GM19468 (cell line): ENCODE measurements at regions not wholly inside any gene's neighbourhood (a gene's known extent, or its start where the extent isn't known, plus 50 kb on each side); places are given as distances from the start of the nearest gene placed in this dataset.
"Not testable (repeated sequence)": the region's sequence is repeated elsewhere in the genome, so short reads cannot be mapped to it uniquely, and the experiment has no call there.

Experiments
- ATAC-seq: cut with Tn5 transposase; IDR thresholded peaks from one replicate; pipeline ENCODE4 v1.9.1; 2021; ENCODE audit warnings: mild to moderate bottlenecking, moderate library complexity, moderate number of reproducible peaks; ENCODE audit not compliant: unreplicated experiment; ENCODE audit errors: extremely low read depth

DNA sequence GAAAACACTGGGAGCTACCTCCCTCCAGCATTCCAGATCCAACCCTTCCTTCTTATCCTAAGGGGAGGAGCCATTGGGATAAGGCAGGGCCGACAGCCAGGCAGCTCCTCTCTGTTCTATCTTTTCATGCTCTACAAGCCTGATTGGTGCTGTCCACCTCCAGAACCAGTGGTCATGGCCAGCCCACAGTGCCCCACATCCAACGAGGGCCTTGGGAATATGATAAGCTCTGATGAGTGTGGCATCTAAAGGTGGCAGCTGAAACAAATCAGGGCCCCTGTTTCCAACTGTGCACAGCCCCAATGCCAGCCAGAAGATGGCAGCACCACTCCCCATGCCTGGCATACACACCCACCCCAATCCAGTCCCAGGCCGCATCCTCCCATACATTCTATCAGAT, 329.3 kb downstream of the C1D start:
- no peak for ATAC-seq

DNA sequence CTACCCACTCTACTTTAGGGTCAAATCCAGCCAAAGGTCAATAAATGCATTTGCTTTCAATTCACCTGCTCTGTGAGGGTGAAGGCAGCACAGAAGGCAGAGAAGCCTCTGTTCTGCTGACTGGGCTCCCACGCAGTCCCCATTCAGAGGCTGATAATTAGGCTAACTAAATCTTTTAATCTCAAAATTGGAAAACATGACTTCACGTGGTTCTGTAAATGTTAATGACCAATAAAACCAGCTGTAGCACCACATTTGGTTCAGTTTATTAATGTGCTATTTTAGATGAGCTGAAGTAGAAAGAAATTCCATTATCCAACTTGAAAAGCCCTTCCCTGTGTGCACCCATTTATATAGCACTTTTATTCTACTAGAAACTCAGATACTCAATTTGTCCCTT, 310.6 kb downstream of the C1D start:
- no peak for ATAC-seq

DNA sequence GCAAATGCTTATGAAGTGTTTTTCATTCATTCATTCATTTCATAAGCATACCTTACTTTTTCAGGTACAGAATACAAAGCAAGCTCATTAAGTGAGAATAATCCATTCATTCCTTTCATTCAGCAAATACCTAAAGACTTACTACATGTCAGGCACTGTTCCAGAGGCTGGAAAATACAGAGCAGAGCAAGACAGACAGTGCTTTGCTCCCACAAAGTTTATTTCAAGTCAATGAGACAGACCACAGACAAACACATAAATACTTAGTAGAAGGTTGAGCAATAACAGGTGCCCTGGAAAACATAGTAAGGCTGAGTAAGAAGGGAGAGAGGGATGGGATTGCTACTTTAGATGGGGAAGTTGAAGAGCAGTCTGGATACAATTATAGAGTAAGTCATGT, 309.8 kb downstream of the C1D start:
- no peak for ATAC-seq

DNA sequence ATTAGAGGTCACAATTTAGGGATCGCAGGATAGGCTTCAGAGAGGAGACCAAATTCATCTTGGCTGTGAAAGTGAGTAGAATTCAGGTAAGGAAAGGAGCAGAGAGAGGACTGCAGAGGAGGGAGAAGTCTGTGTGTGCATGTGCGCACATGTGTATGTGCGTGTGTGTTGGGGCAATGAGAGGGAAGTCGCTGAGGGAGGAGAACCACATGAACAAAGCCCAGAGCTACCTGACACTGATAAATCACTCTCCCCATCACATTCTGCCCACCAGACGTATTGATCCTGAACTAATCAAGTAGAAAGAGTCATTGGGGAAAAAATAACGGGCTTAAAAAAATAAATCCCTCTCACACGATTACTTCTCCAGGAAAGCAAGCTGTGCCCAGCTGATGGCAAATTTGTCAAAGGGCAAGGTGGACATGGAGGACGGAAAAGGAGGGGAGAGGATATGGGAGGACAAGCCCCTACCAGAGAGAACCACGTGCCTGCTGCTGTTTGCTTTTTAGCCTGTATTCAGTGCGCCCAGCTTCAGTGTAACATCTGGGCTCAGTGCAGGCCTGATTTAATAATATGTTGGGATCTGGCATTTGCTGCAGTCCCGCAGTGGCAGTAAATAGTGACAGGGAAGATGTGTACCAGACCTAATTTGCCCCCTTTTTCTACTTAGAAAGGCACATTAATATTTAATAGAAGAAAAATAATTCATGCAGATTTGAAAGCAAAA, 307.5 kb downstream of the C1D start:
- no peak for ATAC-seq

DNA sequence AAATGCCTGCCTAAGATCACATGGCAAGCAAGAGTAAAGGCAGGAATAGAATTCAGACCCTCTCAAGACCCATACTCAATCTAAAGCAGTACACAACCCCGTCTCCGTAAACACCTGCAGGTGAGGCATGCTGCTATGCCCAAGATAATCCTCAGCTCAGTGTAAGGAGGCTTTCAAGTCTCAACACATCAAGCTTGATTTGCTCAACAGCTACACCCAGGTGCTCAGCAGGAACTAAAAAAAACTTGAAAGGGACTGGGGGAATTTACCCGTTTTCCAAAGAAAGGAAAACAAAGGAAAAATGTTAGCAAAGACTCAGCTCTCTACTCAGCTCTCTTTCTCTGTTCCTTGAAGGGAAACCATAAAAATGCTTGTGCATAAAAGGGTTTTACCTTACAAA, 301.8 kb downstream of the C1D start:
- no peak for ATAC-seq

DNA sequence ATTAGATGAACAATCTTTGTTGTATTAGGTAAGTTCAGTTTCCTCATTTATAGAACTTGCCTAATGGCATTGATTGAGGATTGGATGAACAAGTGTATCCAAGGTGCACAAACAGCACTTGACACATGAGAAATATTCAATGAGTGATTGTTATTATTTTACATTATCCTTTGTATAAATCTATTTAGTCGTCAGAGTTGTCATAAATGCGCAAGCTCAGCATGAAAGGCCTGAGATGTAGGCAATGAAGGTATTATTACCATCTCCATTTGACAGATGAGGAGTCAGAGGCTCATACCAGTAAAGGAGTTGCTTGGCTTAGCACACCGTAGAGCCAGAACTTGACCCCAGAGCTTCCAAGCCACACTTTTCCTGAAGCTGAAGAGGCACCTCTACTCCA, 291.4 kb downstream of the C1D start:
- no peak for ATAC-seq

DNA sequence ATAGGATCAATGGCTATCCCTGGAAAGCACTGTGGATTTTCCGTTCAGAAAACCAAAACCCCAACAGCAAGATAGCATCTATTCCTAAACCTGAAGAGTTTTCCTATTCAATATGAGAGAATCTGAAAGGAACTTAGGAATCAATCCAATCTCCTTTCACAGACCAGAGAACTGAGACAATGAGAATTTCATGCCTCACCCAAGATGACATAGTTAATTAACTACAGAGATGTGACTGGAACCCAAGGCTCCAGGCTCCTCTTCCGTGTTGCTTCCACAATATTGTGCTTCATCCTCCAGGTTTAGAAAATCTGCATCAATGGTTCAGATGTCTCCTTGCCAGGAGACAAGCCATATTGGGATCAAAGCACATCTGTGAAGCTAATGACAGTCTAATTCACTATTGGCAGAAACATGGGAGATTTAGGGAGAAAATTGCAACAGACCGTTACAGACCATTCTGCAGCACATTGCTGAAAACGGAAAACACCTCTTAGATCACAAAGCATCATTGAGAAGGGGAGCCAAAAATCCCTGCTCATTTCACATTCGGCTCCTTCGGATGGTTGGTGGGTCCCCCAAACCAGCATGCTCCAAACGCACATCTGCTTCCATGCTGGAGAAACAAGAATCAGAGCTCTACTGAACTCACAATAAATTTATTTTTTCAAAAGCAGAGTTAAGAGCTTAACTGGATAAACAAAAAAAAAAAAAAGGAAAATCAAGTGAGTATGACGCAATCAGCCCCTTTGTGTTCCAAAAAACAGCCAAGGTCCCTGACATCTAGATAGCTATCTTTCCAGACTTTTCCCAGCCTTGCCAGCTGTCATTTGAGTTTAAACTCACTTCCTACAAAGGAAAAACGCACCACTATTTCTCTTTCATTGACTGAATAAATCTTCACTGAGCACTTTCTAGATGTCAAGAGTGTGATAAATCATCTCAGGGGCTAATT, 290.3 kb downstream of the C1D start:
- no peak for ATAC-seq

DNA sequence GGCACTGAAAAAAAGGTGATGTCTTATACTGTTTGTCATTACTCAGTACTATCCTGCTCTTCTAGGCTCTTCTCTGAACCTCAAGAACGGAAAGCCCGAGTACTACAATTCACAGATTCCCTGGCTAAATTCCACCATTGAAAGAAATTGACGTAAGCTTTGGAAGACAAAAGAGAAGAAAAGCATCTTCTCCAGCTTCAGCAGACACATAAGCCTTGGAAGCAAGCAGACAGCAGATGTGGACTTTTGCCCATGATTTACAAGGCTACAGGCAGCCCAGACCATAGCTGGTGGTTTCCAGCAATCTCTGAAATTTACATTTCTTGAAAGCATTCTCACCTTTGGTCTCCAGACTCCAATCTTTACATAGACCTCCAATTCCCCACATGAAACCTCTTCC, 289.0 kb downstream of the C1D start:
- ATAC-seq: no peak

DNA sequence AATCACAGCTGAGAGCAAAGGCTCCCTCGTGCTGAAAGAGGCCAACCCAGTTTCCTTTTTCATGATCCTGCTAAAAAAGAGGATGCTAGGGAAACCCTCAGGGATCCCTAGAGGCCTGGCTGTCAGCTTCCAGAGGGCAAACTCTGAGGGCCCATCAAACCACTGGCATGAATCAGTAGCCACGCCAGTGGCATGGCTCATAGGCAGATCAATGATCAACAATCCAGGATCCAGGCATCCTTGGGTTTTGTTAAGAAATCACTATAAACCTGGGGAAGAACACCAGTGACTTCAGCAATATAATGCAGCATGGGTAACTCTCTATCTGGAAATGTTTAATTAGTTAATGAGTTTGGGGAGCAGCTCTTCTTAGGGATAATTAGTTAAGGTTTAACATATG, 286.5 kb downstream of the C1D start:
- no peak for ATAC-seq

DNA sequence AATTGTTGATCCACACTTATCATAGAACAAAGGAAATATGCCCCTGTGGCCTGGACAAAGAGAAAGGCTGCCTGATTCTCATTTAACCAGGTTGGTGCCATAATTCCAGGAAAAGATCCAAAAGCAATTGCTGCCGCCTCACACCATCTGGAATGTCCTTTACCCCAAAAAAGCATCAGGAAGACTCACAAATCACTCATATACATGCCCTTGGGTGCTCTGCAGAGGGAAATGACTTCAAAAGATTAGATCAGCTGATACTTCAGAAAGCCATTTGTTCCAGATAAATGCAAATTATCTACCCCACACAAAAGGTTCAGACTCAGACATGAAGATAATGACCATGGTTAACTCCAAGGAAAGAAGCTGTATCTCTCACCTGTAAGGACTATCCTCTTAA, 285.8 kb downstream of the C1D start:
- ATAC-seq: no peak

DNA sequence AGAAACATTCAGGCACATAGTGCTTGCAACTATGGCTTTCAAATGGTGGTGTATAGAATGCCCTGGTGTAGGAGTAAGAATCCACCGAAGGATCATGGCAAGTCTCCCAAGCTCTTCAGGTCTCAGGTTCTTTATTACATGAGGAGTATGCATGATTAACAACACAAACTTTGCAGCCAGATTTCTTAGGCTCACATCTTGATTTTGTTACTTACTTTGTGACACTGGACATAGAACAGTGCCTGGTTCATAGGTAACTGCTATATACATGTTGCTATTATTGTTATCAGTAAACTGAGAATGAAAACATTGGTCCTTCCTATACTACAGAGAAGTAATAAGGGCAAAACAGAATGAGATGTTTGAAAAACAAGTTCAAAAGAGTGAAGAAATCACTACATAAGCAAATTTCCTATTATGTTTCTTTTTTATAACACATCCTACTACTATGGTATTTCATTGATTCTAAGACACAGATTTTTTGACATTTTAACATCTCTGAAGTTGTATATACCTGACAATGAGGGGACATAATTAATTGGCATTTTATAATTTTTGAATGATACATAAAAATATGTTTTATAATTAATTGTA, 284.9 kb downstream of the C1D start:
- ATAC-seq: no peak

DNA sequence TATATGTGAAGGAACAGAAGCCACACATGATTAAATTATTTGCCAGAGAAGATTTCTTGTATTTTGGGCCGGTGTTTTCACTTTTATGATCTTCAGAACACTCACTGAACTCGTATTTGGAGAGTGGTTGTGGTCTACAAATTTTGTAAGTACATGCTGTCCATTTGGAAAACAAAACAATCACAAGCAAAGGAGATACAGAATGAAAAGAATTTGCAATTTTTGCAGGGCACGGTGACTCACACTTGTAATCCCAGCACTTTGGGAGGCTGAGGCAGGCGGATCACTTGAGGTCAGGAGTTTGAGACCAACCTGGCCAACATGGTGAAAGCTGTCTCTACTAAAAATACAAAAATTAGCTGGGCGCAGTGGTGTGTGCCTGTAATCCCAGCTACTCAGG, 282.0 kb downstream of the C1D start:
- ATAC-seq: not testable (repeated sequence)

DNA sequence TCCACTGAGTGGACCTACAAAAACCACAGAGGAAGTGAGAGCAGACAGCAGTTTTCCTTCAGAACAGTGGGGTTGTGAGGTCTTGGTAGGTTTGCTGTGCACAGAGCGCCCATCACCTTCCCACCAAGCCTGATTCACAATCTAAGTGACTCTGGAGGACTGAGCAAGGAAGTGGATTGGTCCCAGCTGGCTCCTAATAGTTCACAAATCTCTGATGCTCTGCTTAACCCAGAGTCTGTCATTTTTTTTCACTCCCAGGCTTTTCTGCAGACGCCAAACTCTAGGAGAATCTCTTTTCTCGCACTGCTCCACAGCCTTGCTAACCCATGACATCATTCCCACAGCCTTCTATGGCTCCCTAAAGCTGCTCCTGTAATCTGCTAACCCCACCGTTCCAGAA, 280.4 kb downstream of the C1D start:
- ATAC-seq: no peak

DNA sequence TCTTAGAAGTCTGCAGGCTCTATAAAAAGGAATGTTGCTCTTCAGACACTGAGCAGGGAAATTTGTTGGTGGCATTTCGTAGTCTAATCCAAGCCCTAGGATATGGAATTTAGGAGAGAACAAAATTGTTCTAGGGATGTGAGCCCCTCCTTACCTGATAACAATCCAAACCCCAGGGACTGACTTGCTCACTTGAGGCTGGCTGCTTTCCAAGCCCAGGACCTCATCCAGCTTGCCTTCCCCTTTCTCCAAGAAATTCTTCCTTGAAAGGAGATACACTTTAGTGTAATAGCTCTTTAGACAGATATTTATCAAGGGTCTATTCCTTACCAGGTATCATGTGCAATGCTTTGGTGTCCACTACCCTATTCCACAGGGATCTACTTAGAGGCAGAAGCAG, 279.8 kb downstream of the C1D start:
- ATAC-seq: no peak

DNA sequence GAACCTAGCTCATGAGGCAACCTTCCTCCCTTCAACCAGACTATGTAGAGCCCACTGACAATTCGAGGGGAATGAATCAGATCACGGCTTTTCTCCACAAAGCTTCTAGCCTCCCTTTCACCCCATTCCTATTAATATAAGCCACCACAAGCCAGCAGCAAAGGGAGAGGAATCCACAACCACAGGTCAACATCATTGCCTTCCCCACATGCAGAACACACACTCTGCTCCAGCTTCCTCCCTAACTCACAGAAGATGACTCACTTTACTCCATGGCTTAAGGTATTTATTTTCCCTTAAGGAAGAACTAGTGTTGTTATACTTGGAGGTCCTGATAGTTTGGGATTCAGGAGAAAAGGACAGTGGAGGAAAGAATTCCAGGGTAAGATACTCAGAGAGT, 272.2 kb downstream of the C1D start:
- no peak for ATAC-seq

DNA sequence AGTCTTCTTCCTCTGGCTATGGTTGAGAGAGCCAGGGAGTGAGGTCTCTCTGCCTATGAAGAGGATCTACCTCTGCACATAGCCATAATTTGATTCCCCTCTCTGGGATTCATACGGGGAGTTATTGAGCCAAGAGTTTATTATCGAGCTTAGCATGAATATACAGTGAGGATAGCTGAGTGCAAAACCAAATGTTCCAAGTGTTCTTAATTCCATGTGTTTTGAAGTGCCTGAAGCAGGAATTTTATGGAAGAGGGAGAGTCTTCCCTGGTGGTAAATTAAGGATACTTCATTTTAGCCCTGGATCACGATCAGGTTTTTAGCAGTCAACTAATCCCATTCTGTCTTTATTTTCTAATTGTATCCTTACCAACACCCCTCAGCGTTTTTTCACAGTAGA, 270.6 kb downstream of the C1D start:
- no peak for ATAC-seq

DNA sequence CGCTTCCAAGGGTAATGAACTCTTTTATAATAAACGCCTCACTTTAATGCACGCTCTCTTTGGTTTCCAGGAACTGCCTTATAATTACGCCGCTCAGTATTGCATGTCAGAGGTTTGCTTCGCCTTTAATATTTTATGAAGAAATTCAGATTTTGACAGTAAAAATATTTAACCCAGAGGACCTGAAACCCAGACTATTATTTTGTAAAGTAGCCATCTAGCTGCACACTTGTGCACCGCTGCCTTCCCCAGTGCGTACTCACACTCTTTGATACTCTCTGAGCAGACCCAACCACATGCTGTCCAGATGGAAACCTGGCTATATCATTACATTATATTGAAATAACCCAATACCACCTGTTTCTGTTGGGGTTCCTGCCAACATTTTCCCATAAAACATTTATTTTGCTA, 270.1 kb downstream of the C1D start:
- ATAC-seq: no peak

DNA sequence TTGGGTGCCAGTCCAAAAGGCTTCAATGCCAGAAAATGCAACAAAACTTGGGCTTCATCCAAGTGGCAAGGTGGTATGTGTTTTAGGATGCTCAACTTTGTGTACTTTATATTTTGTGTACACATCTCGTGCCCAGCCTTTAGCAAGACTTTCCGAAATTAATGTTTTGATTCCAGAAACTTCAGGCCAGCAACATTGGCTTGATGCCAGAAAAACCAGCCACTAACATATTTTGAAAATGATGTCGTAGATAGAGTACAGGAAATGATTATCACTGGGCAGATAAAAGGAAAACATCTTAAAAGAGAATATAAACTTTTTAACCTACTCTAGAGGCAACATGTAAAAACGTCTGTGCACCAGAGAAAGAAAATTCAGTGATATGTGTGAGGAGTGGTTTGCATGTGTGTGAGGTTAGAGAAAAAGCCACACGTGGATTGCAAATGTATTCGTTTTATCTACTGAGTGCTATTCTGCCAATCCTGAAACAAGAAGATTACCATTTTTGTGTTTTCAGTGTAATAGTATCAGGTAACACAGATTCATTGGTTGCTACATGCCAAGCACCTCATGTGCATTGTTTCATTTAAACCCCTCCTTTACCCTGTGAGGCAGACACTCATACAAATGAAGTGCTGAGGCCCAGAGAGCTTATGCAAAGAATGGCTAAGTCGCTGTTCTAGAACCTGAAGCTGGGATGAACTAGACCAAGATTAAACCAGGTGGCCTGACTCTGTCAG, 264.8 kb downstream of the C1D start:
- no peak for ATAC-seq

DNA sequence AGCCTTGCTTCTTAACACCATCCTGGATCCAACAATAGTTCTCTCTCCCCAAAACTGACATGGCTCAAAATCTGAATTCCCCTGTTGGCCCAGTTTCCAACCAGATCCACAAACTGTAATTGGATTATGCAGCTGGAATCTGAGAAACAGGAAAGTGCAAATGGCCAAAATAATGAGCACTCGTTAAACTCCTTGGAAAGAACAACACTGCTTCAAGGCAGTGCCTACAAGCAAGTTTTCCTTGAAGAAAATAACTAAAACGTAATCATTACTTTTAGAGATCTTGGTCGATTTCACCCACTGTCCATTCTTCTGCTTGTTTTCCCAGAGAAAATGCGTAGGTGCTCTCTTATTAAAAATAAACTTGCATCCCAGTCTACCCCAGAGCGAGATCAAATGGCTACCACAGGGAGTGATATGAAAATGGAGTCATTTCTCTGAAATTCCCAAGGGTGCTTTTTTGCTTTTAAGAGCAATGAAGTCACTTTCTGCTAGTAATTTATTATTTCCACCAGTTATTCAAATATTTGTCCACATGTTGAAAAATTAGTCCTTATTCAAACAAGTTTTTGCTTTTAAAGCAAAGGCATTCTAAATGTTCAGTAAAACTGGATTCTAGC, 264.2 kb downstream of the C1D start:
- ATAC-seq: no peak

DNA sequence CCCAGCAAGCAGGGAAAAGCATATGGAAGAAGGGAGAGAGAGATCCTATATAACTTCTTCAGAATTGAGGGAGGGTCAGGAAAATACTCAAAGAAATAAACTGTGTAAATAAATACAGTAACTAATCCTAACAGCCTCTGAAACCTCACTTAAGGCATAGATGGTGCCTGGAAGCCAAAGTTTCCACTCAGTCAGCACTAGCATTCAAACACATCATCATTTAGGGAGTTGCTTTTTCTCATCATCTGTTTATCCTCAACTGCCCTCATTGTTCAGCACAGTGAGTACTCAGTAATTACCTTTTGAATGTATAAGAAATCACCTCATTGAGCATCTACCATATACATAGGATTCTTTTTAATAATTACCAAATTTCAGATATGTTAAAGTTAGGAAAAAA, 262.9 kb downstream of the C1D start:
- no peak for ATAC-seq
